ENCODE measurements at regions not wholly inside any gene's neighbourhood (a gene's known extent, or its start where the extent isn't known, plus 50 kb on each side); places are given as distances from the start of the nearest gene placed in this dataset.

DNA sequence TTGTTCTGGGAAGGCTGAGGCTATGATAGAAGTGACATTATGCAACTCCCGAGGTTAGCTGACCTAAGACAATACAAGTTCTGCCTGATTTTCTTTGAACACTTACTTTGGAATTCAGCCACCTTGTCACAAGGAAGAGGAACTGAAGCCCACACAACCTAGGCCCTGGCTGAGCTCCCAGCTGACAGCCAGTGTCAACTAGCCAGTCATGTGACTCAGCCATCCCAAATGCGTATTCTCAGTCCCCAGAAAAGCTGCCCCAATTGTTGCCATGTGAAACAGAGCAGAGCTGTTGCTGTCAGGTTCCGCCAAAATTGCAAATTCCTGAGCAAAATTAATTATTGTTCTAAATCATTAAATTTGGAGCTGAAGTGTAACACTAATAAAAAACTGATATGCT lies 1010.0 kb downstream of the XPNPEP1 start:
- no peak for DNase-seq

DNA sequence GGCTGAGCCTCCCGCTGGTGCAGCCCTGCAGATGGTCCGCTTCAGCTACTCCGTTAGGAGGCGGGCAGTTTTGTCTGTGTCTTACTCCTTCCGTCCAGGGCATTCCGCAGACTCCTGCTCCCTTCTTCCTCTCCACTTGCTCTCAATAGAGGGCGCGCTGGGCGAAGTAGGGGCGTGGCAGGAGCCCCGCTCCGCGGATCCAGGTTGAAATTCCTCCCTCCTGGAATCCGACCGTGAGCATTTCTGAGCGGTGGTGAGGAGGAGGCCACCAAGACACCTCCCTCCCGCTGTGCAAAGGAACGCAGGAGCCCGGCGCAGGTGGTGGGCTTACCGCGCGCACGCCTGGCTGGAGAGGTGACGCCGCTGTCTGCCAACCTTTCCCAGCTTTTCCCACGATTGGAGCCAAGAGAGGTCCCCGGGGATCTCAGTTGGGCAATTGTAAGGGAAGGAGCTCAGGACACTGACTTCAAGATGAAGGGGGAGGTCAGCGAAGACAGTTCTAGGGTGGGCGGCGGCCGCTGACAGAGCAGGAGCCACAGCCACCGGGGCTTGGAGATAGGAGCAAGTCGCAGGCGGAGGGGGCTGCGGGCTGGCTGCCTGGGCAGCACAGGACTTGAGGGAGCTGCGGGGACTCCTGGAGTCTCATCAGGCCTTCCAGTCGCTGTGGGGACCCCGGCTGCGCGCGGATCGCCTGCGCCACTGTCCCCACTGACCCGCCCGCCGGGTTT lies 1011.3 kb downstream of the XPNPEP1 start:
- no peak for DNase-seq

DNA sequence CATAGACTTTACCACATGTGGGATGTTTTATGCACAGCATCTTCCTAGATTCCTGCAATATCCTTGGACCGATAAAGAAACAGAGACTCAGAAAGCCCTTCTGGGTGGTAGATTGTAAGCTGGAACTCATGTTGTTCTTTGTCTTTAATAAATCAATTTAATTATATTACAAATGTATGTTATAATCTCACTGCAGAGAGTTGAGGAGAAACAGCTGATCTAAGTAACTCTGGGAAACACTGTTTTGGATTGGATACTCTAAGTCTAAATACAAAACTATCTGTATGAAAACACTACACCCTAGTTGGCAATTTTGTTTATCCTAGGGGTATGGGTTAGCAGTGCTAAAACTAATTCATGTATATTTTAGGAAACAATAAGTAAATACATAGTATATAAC lies 1015.2 kb downstream of the XPNPEP1 start:
- DNase-seq: no peak

DNA sequence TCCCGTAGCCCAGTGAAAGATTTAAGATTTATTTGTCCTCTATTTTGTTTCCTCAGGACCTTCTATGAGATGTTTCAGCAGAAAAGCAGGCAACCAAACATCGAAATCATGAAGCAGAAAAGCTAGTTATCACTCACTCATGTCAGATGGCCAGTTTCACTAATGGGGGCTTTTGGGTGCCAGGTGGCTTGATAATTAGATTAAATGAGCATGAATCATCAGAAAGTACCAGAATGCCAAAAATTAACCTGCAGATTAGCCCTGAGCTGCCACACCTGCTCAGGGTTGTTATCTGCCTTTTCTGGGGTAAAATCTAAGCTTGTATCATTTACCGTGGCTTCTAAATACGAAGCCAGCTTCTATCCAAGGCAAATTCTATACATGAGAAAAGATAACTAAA lies 1017.5 kb downstream of the XPNPEP1 start:
- DNase-seq: no peak

DNA sequence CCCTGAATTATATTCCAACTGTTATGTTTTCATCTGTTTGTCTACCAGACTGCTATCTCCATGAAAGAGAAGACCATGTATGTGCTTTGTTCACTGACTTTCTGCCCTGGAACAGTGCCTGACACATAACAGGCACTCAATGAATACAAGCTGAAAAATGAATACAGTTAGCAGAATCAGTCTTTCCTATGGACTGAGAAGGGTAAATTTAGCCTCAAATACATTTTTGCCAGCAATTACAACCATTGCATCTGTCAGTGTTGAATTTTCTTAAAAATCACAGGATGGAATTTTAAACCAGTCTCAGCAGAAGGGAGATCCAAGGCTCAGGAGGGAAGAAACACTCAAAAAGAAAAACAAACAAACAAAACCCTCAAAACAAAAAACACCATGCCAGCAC lies 1018.1 kb downstream of the XPNPEP1 start:
- no peak for DNase-seq

DNA sequence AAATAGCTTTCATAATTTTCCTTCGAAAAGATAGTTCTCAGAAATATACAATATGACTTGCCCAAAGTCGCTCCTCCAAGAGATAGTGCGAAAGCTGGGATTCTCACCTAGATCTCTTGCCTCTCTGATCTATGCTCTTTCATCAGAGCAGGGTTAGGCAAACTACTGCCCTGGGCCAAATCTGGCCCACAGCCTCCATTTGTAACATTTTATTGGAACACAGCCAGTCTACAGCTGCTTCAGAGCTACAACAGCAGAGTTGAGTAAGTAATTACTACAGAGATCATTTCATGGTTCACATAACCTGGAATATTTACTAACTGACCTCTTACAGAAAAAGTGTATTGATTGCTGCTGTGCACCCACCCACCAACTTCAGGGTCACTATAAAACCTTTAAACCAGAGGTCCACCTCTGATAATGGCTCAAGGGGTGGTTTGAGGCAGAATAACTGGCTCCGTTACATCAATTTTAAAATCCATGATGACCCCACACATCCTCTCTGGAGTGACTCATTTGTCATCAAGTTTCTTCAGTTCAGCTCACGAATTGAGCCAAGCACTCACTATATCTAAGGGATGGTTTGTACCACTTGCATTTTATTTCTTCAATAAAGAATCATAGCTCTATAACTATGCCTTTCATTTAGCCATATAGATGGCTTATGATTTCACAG lies 1019.0 kb downstream of the XPNPEP1 start:
- DNase-seq: no peak

DNA sequence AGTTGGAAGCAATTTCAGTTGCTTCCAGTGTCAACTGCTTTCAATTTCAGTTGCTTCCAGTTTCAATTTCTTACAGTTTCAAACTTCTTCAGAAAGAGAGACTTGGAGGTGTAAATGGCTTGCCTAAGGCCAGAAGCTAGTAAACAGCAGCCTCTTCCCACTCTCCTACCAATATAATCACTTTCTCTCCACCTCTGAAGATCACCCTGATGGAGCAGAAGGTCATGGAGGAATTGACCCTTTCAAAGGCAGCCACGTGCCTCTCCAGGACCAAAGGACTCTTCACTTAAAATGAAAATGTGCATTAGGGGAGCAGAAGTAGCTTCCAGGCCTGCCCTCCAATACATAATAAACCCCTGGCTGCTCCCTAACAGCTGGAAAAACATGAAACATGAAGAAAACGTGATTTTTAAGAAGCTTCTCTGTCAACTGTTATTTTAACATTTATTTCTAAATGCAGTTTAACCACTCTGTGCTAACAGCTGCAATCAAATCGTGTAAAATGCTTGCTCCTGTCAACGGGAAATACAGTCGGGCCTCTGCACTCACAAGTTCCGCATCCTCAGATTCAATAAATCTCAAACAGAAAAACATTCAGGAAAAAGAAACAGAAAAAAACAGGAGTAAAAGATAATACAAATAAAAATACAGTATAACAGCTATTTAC lies 1020.6 kb downstream of the XPNPEP1 start:
- DNase-seq: no peak

DNA sequence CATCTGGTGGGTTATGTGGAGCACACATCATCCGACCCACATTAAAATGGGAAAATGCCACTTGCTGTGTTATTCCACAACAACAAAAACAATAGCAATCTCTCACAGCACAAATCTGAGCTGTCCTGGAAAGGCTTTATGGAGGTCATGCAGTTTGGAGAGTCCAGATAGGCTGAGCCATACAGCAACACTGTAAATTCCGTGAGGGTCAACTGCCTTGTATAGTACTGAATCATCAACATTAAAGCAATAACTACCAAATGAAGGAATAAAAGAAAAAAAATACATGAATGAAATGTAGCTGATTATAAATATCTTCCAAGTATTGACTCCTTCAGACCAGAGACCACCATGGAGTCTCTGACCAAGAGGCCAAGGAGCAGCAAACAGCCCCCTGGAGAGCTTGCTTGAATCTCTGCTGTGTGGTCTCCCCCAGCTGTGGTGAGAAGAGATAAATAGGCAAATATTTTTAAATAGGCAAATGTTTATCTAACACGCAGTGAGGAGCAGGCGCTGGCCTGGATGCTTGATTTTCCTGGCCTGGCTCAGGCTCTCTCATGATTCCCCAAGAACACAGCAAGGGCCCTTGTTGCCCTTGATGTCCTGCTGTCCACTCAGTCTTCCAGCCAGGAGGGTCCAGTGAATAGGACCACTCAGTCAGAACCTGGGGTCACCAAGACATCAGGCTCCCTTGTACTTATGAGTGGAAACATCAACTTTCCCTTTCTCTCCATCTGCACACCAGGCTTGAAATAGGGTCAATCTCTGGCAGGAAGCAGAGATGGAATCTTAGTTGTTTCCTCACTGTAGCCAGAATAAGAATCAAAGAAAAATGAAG lies 1021.3 kb downstream of the XPNPEP1 start:
- DNase-seq: no peak

DNA sequence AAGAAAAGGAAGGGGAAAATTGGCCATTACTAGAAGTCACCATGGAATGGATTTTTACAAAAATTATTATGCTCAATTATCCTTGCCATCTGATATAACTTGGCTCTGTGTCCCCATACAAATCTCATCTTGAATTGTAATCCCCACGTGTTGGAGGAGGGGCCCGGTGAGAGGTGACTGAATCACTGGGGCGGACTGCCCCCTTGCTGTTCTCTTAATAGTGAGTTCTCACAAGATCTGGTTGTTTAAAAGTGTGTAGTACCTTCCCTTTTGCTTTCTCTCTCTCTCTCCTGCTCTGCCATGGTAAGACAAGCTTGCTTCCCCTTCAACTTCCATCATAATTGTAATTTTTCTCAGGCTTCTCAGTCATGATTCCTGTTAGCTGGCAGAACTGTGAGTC lies 1023.6 kb downstream of the XPNPEP1 start:
- DNase-seq: no peak

DNA sequence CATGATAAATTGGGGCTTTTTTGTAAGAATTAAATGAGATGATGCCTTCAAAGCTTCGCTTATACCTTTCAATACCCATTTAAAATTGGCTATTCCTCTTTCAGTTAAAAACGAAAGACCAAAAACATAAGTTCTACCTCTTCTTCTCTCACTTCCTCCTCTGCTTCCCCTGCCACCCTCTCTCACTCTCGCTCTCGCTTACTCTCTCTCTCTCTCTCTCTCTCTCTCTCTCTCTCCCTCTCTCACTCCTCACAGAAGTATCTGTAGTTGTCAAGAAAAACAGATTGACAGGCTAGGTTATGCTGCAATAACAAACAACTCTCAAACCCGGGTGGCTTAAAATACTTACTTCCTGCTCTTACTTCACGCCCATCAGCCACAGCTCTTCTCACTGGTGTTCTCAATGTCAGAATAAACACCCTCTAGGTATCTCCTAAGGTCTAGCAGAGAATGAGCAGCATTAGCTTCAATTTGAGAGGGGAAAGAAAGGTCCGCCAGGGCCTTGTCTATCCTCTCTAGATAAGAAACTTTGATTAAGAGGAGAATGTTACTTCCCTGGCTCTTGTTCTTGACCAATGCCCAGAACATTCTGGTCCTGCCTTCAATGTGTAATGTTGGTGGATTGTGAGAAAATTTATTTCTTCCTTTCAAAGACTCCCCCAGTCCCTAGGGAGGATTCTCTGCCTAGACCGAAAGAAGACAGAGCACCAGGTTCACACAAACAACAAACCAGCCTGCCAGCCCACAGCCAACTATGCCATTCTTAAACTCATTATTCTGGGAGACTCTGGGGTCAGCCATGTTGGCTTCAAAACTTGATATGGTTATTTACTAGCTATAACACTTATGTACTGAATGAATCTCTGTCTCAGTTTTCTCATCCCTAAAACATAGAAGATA lies 1028.7 kb downstream of the XPNPEP1 start:
- DNase-seq: no peak

DNA sequence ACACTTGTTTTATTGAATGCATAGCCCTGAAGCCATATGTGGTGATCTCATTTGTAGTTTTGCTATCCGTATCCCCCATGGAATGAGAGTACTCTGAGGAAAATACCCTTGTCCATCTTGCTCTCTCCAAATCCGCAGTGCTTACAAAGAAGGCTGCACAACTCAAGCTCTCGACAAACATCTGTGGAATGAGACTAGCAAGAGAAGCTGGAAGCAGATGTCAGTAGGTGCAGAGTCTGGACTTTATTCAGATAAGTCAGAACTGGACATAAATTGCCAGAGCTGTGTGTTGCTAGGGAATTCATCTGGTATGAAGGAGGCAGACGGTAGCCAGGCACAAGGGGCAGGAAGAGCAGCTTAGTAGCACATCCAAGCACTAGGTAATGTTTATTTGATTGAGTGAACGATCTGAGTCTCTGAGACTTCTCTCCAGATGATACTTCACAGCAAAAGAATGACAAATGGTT lies 1046.2 kb downstream of the XPNPEP1 start:
- no peak for DNase-seq

DNA sequence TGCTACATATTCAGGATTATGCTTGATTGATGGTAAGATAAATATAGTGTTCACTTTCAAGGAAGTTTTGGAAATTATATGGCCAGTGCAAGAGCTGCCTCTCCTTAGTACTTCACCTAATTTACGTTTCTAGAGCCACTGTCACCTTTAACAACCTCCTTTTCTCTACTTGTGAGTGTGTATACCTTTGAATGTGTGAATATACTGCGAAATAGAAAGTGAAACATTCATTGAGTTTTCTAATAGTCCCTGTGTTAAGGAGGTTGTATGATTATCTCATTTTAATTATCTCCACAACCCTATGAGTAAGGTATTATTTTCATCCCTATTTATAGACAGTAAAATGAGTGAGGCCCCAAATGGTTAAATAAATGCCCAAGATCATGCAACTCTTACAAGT lies 1050.5 kb downstream of the XPNPEP1 start:
- no peak for DNase-seq

DNA sequence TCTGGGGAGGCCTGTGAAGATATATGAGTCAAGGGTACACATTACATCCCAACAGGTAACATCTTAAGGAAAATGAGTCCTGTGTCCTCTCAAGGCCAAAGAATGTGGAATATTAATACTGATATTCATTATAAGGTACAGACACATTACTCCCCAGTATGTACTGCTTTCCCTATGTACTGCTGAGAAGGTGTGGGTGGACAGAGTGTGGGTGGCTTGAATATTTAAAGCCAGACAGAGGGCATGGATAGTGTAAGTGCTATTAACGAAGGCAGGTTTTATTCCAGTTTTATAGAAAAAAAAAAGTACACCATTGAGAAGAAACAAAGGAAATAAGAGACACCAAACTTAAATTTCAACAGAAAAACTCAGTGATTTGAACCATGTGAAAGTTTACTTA lies 1054.4 kb downstream of the XPNPEP1 start:
- no peak for DNase-seq

DNA sequence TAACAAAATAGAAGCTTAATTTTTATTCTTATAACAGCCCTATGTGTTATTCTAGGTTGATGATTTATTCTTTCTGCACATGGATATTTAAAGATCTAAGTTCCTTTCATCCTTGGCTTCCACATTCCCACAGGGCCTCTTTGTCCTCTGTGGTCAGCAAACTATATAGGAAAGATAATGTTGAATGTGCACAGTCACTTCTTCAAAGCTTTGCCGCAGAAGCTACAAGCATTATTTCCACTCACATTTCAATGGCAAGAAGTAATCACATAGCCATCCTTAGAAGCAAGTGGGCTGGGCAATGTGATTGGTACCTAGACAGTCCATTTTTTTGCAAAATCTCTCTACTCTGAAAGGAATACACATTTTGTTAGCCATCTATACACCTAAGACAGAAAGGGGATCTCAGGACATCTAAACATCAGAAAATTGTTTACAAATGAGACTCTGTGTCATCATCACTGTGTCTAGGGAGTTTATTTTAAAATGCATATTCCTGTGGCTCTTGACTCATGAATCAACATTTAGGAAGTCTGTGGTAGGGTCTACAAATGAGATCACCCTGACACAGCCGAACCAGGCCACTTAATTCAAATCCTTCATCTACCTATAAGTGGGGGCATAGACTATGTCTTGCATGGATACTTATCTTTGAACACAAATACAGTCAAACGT lies 1060.5 kb downstream of the XPNPEP1 start:
- no peak for DNase-seq

DNA sequence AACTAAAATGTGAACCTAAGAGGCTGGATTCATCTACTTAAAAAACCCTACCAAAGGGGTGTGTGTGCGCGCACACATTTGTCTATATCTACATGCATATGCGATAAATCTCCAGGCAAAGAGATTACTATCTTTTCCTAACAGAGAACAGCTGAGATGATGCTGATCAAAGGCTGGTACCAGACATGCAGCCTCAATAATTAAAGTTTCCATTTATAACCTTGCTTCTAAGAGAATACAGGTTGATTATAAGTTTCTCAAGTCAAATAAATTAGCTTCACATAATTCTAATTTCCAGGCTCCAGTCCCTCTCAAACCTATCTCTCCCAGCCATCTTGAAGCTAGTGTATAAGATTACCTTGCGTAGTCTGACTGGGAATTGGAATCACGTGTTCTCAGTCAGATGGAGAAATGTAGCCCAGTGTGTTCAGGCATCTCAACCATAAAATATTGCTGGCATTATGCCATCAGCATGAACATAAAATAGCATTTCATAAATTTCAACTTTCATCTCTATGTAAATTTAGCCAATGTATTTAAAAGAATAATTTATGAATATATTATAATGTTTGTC lies 1062.0 kb downstream of the XPNPEP1 start:
- no peak for DNase-seq

DNA sequence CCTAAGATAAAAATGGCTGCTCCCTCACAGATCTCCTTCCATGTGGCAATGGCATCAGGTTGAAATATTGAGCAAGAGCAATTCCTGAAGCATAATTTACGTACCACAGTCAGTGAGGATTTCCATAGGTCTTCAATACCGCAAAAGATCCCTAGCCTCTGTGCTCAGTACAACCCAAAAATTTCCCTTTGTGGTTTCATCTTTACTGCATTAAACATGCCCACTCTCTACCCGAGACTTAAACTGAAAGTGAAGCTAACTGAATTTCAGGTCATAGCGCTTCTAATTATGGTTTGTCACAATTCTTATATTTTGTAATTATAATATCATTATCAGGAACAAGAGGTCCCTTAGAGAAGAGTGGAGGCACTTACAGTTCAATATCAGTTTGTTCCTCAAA lies 1071.1 kb downstream of the XPNPEP1 start:
- no peak for DNase-seq

DNA sequence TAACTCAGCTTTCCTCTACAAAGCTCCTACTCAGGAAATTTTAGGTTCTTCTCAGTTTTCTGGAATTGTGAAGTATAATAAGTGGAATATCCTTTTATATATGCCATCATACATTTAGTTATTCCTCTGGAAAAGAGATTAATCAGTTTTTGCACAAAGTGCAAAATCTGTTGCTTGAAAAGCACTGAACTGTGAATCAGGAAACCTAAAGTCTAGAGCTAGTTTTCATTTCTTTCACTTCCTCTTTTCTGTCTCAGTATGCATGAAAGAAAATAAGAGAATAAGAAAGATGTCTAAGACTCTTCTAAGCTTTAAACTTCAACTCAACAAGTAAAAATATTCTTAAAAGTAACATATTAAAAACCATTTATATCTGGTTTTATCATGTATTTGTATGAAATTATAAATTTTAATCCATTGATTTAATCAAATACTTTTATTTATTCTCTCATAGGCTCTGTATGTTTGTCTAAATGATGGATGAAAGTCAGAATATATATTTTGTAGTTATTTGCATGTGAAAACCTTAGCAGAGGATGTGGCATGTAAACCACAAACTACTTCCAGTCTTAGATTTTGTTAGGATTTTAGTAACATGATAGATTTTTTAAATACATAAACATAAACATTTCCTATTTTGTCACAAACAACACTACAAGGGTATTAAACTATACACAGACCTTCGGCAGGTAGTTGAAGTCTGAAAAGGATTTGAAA lies 1073.0 kb downstream of the XPNPEP1 start:
- no peak for DNase-seq

DNA sequence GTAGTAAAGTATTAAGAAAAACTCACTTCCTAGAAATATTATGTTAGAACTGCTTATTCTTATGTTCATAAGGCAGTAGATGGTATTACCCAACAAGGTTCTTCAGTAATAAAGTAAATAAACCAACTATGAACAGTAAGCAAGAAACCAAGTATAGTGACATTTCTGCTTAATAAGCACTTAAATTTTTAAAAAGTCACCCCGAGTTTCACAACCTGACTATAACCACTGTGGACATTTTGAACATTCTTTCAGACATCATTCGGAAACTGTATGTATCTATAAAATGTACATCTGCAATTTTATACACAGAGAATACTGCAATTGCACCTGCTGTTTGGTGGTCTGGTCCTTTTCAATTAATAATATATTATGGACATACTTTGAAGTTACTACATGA lies 1073.6 kb downstream of the XPNPEP1 start:
- DNase-seq: no peak

DNA sequence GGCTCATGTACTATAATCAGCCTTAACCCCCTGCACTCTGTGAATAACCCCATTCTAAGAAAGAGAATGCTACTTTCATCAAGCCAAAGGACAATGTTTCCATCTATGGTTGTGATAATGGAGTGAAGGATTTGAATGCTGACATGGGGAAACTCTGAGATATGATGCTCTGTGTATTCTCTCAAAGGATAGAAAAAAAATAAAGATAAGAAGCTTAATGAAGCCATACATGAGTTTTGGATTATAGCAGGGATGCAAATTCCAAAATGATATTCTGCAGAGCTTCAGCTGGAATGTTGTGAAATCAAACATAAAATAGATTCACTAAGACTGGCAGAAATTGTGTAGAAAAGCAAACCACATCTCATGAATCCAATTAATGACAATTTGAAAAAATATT lies 1074.1 kb downstream of the XPNPEP1 start:
- DNase-seq: no peak

DNA sequence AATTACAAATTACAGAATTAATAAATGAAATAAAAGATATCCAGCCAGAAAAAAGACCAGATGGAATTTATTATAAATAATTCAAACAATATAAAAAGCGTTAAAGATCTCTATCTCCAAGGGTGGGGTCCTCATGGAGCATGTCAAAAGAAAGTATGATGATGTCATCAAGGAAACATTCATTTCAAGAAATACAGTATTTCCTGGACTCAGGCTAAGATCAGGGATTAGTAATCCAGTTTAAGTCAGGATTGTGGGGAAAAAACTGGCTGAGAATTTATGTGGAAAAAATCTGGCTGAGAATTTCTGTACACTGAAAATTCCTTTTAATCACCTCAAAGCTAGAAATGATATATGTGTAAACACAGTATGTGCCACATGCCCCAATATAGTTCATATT lies 1075.3 kb downstream of the XPNPEP1 start:
- DNase-seq: no peak

DNA sequence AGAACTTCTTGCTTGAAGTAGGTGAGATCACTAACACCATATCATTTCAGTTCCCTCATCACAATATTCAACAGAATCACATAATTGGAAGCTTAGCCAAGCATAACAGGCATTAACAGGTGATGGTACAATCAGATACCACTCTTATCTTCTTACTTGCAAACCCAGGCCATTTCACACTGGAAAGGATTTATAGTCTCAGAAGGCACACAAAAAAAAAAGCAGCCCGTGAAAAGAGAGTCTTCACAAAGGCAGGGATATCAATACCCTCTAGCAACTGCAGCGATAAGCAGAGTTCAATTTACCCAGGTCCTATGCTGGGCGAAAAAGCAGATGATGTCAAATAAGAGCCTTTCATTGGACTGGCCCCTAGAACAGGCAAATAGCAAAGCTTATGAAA lies 1082.4 kb downstream of the XPNPEP1 start:
- no peak for DNase-seq

Measured in NCI-H1417 (cell line).